Body of pancreas (tissue), 4 donors: ENCODE measurements at regions not wholly inside any gene's neighbourhood (a gene's known extent, or its start where the extent isn't known, plus 50 kb on each side); places are given as distances from the start of the nearest gene placed in this dataset.
A peak's percentile ranks its signal among the peaks of the same experiment; 100 is the strongest.

Source experiments
- ATAC-seq: fragments of 150-250 bp; one replicate; pipeline ENCODE4 v1.9.1; 2016
- DNase-seq, 4 donors: peaks; one replicate each; pipeline ENCODE4 v3.0.0-alpha.2; 2019
- H3K27ac ChIP-seq, 4 donors: fragments of 200-600 bp; sonication (generic); 1 replicate in 3 of 4; 2 replicates in 1 of 4; pipeline versions ENCODE4 v1.5.1 to v1.6.1; 2016 to 2019; ENCODE audit warnings: mild to moderate bottlenecking in 1 of 4, mixed read lengths in 1 of 4, moderate library complexity in 1 of 4
- H3K27me3 ChIP-seq, 2 donors: fragments of 200-600 bp; sonication (generic); one replicate each; pipeline ENCODE4 v1.6.0; 2016; ENCODE audit warnings: mild to moderate bottlenecking in 1 of 2
- H3K36me3 ChIP-seq, 2 donors: fragments of 200-600 bp; sonication (generic); replicated peaks in 1 of 2; 2 replicates each; pipeline ENCODE4 v1.5.1; 2016; ENCODE audit warnings: low read depth in 2 of 2; ENCODE audit not compliant: insufficient read depth in 1 of 2
- H3K4me1 ChIP-seq: fragments of 200-600 bp; sonication (generic); one replicate; pipeline ENCODE4 v1.6.0; 2016
- H3K4me3 ChIP-seq, 2 donors: fragments of 200-600 bp; sonication (generic); 1 replicate in 1 of 2; 2 replicates in 1 of 2; pipeline ENCODE4 v1.5.1; 2016 to 2019
- H3K9me3 ChIP-seq, 3 donors: fragments of 200-600 bp; sonication (generic); 1 replicate in 2 of 3; 2 replicates in 1 of 3; pipeline ENCODE4 v1.5.1; 2016
- CTCF ChIP-seq, 7 experiments: fragments of 450-650 bp in 4 of 7; fragments of 200-600 bp in 3 of 7; sonication (generic) in 3 of 7; IDR thresholded peaks; one replicate each; pipeline ENCODE4 v1.5.1; 2016 to 2019; ENCODE audit warnings: antibody characterized with exemption in 7 of 7
- POLR2A ChIP-seq, 3 donors: fragments of 450-650 bp; IDR thresholded peaks; one replicate each; pipeline ENCODE4 v1.6.1; 2016; ENCODE audit warnings: antibody characterized with exemption in 3 of 3, mild to moderate bottlenecking in 2 of 3
- WGBS, 2 donors: methylation state at CpG; one replicate each; pipeline ENCODE4 v1.1.5; 2017; 5-methylcytosine and 5-hydroxymethylcytosine counted together
- intact Hi-C: fragments of 100-400 bp; cut with DNase I; formaldehyde crosslinking; loops from one replicate; pipeline ENCODE4 v1.15.1; 2023

GRCh38 chr17:72429066-72429638 lies 308.3 kb downstream of the SOX9 start:
- Histone ChIP-seq H3K27ac (no peak overlapping the region), H3K4me1 (peaks cover 32% of the 10 kb centered on the region), H3K27me3 (no peaks in the 10 kb centered on the region), H3K36me3 (no peaks in the 10 kb centered on the region), H3K9me3 (no peaks in the 10 kb centered on the region), H3K4me3 (no peak overlapping the region)
- intact Hi-C loops = no loop called here
- TF ChIP-seq CTCF (IDR thresholded peaks at IDR 0.05) = no peak
- no peak for TF ChIP-seq POLR2A (IDR thresholded peaks at IDR 0.05)
- DNase-seq (no peak), ATAC-seq (no peak)
- 88 to 90% methylated on average over 4 of the region's 4 CpGs for WGBS, 2 donors

- Histone ChIP-seq H3K27me3 (no peaks in the 10 kb centered on the region), H3K4me3 (no peak overlapping the region), H3K36me3 (no peaks in the 10 kb centered on the region), H3K9me3 (no peaks in the 10 kb centered on the region), H3K4me1 (peaks cover 32% of the 10 kb centered on the region), H3K27ac (no peak overlapping the region)
- 84 to 95% methylated on average over 15 to 19 of the region's 20 CpGs for WGBS, 2 donors
- intact Hi-C loops = no loop called here
- TF ChIP-seq CTCF (IDR thresholded peaks at IDR 0.05) = no peak
- TF ChIP-seq POLR2A (IDR thresholded peaks at IDR 0.05) = no peak
- ATAC-seq (no peak), DNase-seq (no peak)
Measured at GRCh38 chr17:72430611-72431432, 310.0 kb downstream of the SOX9 start.

GRCh38 chr17:72432143-72432621 lies 311.4 kb downstream of the SOX9 start:
- peak overlapping the region in 3 of 4 donors; percentile 8 to 40 (median 28) for H3K27ac ChIP-seq
- WGBS, 2 donors = 34 to 36% methylated on average over 10 to 11 of the region's 11 CpGs
- TF ChIP-seq CTCF (IDR thresholded peaks at IDR 0.05) = no peak
- TF ChIP-seq POLR2A (IDR thresholded peaks at IDR 0.05) = no peak
- ATAC-seq (peak; percentile 43), DNase-seq (peak in 1 of 4 donors; percentile 38)
- peaks cover 29% of the 10 kb centered on the region for H3K4me1 ChIP-seq
- intact Hi-C loops = no loop called here
- no peaks in the 10 kb centered on the region for H3K36me3 ChIP-seq
- no peaks in the 10 kb centered on the region for H3K27me3 ChIP-seq
- H3K9me3 ChIP-seq = no peaks in the 10 kb centered on the region
- H3K4me3 ChIP-seq = no peak overlapping the region

- no peaks in the 10 kb centered on the region for H3K9me3 ChIP-seq
- ATAC-seq (no peak), DNase-seq (no peak)
- H3K27ac ChIP-seq = peak overlapping the region in 2 of 4 donors; percentile 28 to 40
- WGBS, 2 donors = 64 to 67% methylated on average over 4 of the region's 4 CpGs
- intact Hi-C loops = no loop called here
- H3K4me3 ChIP-seq = no peak overlapping the region
- no peak for TF ChIP-seq POLR2A (IDR thresholded peaks at IDR 0.05)
- TF ChIP-seq CTCF (IDR thresholded peaks at IDR 0.05) = no peak
- peaks cover 22% of the 10 kb centered on the region for H3K4me1 ChIP-seq
- H3K27me3 ChIP-seq = no peaks in the 10 kb centered on the region
- no peaks in the 10 kb centered on the region for H3K36me3 ChIP-seq
Measured at GRCh38 chr17:72432881-72433280, 312.1 kb downstream of the SOX9 start.
